CD4-positive, alpha-beta T cell treated with Interferon alpha-2 for 1 hour (primary cell): ENCODE measurements at regions not wholly inside any gene's neighbourhood (a gene's known extent, or its start where the extent isn't known, plus 50 kb on each side); places are given as distances from the start of the nearest gene placed in this dataset.
A peak's percentile ranks its signal among the peaks of the same experiment; 100 is the strongest.
"Not testable (repeated sequence)": the region's sequence is repeated elsewhere in the genome, so short reads cannot be mapped to it uniquely, and the experiment has no call there.

Experiments used
- DNase-seq, 2 donors: peaks; one replicate each; pipeline ENCODE4 v3.0.0-alpha.2; 2020 to 2022

DNA sequence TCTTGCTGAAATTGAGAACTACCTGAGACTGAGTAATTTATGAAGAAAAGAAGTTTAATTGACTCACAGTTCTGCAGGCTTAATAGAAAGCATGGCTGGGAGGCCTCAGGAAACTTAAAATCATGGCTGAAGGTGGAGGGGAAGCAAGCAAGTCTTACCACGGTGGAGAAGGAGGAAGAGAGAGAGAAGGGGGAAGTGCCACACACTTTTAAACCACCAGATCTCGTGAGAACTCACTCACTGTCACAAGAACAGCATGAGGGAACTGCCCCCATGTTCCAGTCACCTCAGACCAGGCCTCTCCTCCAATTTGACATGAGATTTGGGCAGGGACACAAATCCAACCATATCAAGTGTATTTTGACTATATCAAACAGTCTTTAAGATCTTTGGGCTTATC, 668.3 kb downstream of the SLCO4C1 start:
- not testable (repeated sequence) for DNase-seq

DNA sequence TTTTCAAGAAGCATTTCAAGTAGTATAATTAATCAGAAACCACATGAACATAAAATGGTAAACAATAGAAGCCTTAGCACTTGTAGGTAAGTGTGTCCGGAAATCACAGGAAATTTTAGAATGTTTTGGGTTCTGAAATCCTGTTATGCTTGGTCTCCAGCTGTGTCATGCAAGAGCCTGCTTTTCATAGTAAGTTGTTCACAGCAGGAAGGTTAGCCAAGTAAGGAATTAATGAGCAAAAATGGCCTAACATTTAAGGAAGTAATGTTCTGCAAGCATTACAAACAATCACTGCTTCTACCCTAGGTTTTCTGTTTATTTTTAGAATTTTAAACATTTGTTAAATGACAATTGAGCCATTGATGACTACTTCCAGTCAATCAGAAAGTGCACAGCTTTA, 669.5 kb downstream of the SLCO4C1 start:
- DNase-seq = no peak

DNA sequence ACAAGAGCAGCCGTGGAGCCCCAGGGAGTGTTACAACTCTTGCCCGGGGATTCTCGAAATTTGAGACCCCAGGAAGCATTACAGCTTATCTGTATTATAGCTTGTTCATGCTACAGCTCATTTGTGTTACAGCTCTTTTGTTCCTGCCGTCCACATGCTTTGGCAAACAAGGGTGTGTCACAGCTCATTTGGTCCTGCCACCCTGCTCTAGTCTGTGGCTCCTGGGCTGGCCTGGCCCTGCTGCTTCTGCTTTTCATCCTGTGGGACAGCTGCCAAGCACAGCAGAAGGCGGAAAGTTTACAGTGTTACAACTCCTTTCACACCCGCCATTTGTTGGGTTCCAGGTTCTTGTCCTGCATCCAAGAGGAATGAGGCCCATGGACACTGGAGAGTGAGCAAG, 685.0 kb downstream of the SLCO4C1 start:
- DNase-seq = no peak

DNA sequence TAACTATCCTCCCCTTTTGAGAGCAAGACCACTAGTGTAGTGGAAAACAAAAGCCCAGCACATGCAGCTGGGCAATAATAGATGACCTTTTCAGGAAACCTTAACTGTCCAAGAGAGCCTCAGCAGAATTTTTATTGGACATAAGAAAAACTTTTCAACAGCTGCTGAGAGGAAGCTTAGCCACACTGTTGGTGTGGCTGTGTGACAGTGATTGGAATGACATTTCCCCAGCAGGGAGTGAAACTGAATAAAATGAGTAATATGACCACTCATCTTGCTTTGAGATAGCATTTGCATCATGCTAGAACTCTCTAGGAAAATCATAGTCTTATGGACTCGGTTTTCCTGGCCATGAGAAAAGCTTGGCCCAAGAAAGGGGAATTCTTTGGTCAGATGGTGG, 687.8 kb downstream of the SLCO4C1 start:
- no peak for DNase-seq

DNA sequence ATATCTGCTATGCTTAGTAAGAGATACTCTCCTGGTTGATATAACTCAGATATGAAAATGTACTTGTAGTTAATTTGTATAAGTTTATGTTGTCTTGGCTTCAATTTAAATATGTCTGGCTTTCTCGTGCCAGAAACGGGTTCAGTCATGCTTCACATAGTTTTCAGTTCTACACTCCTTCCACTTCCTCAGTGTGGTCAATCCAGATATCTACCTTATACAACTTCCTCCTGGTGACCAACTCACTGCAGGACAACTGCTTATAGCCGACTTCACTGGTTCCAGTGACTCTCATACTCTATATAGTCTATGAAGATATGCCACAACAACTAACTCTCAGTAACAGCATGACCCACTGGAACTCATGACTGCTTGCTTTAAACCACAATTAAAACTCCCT, 690.4 kb downstream of the SLCO4C1 start:
- no peak for DNase-seq

DNA sequence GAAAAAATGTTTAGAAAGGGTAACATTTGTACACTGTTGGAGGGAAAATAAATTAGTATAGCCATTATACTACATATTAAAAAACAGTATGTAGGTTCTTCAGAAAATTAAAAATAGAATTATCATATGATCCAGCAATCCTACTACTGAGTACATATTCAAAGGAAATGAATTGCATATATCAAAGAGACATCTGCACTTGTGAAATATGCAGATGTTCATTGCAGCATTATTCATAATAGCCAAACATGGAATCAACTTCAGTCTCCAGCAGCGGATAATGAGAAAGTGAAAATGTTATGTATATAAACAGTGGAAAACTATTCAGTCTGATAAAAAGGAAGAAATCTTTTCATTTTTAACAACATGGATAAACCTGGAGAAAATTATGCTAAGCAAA, 695.5 kb downstream of the SLCO4C1 start:
- DNase-seq = no peak

DNA sequence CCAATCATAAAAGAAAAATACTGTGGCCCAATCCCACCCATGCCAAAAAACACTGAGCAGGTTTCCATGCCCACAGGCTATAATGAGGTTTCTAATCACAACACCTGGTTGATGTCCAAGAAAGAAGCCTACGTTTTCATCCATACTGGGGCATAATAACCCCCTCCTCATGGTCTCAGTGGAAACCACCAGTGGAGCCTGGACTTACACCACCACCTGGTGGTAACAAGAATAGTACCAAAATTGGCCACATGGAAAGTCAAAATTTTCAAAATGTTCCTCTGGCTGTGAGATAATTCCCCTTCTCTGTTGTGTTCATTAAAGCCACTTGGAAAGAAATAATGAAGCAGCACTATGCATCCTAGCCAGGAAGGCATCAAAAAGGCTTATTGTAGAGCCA, 687.3 kb upstream of the ST8SIA4 start:
- peak in 1 of 2 donors; percentile 1 for DNase-seq

DNA sequence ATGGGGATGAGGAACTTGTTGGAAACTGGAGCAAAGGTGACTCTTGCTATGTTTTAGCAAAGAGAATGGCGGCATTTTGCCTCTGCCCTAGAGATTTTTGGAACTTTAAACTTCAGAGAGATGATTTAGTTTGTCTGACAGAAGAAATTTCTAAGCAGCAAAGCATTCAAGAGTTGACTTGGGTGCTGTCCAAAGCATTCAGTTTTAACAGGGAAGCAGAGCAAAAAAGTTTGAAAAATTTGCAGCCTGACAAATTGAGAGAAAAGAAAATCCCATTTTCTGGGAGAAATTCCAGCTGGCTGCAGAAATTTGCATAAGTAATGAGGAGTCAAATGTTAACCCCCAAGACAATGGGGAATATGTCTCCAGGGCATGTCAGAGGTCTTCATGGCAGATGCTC, 682.3 kb upstream of the ST8SIA4 start:
- DNase-seq = no peak

DNA sequence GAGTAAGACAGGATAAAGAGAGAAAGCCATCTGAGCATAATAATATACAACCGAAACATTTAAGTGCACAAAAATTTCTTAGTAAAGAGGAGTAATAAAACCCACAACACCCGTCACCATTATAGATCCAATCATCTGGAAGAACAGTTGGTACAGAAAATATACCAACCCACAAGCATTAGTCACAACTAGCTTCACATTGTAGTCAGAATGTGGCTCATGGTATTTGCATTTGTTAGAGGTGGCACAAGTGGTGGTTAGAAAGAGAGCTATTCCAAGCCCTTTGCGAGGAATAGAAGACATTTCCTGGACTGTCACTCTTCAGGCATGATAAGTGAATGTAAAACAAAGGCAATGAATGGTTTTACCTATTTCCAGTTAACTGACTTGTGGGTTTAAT, 677.5 kb upstream of the ST8SIA4 start:
- DNase-seq = no peak

DNA sequence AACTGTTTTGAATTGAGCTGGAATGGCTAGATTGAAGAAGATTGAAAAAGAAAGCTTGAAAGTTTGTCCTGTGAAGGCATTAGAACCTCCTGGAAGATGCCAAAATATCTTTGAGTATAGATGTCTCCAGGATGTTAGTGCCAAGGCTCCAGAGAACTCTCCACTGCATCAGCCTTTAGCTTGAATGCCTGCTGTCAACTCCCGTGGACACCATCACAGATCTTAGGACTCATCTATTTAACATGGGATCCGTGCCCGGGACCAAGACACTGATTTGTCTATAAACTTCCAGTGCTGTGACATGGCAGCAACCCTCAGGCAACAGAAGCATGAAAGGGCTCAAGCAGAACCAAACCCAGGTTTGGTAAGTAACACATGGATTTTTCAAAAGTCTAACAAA, 670.9 kb upstream of the ST8SIA4 start:
- DNase-seq = no peak

DNA sequence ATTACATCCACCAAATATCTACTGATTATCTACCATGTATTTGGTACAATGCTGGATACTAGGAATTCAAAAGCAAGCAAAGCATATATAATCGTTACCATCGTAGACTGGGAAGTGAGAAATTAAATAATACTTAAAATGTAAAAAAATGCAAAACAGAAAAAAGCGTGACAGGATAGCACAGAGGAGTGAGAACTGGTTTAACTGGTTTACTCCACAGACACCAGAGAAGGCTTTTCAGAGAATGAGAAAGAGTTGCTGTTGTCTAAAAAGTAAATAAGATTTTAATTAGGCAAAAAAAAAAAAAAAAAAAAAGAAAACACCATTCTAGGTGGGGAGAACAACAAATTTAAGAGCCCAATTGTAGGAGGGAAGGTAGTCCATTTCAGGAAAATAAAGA, 657.9 kb upstream of the ST8SIA4 start:
- no peak for DNase-seq

DNA sequence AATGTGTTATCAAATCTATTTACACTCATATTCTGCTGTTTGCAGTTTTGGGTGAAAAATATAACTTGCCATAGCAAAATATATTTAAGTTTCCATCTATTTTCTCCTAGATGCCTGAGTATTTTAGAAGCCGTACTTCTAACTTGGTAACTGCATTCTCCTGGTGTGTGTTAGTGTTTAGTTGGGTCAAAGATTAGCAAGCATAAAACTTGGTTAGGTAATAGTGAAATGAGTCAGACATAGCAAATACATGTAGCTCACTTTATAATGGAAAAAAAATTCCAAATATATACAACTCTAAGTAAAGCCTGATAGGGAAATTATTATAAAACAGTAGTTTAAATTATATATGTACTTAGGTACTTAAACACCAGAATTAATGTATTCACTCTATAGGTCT, 640.7 kb upstream of the ST8SIA4 start:
- DNase-seq = no peak

DNA sequence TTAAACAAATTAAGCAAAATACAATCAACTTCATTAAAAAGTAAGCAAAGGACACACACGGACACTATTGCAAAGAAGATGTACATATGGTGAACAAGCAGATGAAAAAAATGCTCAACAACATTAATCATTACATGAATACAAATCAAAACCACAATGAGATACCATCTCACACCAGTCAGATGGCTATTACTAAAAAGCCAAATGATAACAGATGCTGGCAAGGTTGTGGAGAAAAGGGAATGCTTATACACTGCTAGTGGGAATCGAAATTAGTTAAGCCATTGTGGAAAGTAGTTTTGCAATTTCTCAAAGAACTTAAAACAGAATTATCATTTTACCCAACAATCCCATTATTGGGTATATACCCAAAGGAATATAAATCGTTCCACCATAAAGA, 636.2 kb upstream of the ST8SIA4 start:
- DNase-seq = no peak

DNA sequence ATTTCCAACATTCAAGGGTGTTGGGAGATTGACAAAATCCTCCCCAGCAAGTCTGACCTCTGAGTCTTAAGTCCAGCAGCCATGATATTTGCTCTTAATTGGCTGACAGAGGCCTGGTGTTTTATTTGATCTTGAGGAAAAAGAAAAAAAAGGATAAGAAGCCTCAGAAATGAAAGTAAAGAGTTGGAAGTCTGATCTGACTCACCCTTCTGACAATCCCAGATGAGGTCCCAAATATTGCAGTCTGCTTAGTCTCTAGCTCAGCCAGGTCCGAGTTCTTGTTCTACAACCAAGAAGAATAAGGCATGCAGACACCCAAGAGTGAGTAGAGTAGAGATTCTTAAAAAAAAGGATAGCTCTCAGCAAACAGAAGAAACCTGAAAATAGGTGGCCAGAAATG, 632.5 kb upstream of the ST8SIA4 start:
- DNase-seq = no peak

DNA sequence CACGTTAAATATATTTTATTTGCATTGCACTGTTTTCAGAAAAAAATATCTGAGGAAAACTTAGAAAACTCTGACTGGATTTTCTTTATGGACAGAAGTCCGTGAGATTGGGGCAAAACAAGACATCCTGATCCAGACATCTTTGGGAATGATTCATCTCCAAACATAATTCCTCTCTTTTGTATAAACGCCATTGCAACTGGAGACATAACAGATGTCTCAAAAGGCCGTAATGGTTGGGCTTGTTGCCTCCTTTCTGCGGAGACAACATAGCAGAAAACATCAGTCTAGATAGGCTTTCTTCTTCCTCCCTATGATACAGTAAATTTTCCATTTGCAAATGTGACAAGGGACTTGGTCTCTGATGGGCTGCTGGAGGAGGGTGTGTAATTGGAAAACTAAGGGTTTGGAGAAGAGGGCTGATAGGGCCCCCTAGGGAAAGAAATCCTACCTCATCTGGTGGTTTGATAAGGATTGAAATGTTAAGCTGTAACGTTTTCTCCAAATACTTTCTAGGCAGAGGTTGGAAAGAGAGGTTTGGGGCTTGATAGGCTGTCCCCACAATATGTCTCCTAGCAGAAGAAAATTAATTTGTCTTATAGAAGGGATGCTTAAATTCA, 631.5 kb upstream of the ST8SIA4 start:
- no peak for DNase-seq

DNA sequence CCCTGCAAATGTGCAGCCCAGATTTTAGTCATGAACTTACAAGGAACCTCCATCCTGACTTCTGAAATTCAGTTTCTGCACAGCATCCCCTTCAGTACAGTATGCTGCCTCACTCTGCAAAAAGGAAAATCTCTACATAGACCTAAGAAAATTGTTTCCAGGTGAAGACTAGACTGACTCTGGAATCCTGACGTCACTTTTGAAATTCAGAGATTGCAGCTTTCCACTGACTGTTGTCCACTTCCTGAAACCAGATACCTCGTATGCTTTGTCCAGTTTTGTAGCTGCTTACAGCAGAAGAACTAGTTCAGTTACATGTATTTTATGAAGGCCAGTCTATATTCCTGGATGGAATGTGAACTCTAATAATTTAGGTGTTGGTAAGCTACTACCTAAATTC, 629.3 kb upstream of the ST8SIA4 start:
- DNase-seq = no peak

DNA sequence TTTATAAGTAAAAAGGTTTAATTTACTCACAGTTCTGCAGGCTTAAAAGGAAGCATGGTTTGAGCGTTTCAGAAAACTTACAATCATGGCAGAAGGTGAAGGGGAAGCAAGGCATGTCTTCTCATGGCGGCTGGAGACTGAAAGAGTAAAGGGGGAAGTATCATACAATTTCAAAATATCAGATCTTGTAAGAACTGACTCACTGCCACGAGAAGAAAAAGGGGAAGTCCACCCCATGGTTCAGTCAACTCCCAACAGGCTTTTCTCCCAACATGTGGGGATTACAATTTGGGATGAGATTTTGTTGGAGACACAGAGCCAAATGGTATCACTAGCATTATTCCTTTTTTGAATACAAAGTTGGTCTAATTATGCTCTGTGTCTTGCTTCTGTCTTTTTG, 627.9 kb upstream of the ST8SIA4 start:
- no peak for DNase-seq

DNA sequence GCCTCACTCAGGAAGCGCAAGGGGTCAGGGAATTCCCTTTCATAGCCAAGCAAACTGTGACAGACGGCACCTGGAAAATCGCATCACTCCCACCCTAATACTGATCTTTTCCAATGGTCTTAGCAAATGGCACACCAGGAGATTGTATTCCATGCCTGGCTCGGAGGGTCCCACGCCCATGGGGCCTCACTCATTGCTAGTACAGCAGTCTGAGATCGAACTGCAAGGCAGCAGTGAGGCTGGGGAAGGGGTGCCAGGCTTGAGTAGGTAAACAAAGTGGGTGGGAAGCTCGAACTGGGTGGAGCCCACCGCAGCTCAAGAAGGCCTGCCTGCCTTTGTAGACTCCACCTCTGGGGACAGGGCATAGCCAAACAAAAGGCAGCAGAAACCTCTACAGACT, 626.0 kb upstream of the ST8SIA4 start:
- DNase-seq = not testable (repeated sequence)

DNA sequence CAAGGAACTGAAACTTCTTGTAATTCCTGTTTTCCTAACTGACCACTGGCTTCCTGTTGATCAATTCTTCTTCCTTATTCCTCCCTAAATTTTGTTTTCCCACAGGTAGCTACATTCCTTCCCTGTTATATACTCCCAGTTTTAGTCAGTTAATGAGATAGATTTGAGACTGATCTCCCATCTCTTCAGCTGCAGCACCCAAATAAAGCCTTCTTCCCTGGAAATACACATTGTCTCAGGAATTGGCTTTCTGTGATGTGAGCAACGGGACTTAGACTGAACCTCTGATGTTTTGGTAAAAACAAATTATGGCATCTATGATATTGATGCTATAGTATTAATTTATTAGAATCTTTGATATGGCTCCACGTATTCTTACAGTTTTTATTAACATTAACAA, 617.3 kb upstream of the ST8SIA4 start:
- DNase-seq = no peak

DNA sequence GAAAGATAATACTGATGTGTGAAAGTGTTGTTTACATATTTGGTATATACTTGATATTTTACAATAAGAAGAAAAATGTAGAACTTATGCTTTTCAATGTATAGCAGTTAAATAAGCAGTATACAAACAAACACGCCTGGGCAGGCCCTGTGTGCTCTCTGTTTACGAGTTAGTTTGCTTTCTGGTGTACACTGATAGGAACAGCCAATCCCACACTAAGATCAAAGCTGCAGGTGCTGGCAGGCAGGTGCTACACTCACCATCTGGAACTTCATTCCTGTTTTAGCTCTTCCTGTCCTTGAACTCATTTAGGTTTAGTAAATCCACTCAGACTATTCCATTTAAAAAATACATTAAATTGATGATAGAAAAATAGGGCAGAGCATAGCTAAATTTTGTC, 614.7 kb upstream of the ST8SIA4 start:
- DNase-seq = no peak

DNA sequence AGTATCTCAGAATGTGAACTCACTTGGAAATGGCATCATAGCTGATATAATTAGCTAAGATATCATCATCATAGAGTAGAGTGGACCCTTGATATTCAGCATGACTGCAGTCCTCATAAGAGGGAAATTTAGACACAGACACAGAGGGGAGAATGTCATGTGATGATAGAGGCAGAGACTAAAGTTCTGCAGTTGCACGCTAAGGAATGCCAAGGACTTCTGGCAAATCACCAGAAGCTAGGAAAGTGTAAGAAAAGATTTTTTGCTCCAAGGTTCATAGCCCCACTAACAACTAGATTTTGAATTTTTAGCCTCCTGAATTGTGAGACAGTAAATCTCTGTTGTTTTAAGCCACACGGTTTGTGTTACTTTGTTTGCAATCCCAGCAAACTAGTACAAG, 612.6 kb upstream of the ST8SIA4 start:
- no peak for DNase-seq

DNA sequence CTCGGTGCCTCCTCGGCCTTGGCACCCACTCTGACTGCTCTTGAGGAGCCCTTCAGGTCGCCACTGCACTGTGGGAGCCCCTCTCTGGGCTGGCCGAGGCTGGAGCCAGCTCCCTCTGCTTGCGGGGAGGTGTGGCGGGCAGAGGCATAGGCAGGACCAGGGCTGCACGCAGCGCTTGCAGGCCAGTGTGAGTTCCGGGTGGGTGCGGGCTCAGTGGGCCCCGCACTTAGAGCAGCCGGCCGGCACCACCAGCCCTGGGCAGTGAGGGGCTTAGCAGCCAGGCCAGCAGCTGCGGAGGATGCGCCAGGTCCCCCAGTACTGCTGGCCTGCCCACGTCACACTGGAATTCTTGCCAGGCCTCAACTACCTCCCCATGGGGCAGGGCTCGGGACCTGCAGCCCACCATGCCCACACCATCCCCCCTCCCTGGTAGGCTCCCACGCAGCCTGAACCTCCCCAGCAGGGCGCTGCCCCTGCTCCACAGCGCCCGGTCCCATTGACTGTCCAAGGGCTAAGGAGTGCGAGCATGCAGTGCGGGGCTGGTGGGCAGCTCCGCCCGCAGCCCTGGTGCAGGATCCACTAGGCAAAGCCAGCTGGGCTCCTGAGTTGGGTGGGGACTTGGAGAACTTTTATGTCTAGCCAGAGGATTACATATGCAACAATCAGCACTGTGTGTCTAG, 602.9 kb upstream of the ST8SIA4 start:
- DNase-seq = no peak

DNA sequence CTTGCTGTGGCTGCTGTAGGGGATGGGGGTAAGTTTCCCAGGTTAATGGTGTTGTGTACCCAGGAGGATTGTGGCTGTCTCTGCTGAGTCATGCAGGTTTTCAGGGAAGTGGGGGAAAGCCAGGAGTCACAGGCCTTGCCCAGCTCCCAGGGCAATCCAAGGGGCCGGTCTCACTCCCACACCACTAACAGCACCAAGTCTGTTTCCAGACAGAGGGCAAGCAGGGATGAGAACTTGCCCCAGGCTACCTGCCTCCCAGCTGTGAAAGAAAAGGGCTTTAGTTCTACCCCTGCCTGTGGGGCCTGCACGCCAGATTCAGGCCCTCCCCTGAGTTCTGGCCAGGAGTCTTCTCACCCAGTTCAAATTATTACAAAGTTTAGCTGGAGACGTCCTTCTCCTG, 579.8 kb upstream of the ST8SIA4 start:
- no peak for DNase-seq

DNA sequence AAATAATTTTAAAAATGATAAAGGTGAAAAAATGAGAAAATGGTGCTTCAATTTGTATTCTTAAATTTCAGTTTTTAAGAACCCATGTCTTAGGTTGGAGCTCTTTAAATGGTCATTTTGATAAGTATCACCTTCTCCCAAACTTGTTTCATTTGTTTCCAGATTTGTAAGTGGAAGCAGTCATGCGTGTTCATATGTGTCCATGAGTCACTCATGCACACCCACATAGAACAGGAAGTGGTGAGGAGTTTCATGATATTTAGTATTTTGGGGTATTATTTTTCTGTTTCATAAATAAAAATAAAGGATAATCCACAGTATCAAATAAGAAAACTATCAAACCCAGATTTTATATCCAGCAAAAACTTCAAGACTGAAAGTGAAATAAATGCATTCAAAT, 570.4 kb upstream of the ST8SIA4 start:
- no peak for DNase-seq

DNA sequence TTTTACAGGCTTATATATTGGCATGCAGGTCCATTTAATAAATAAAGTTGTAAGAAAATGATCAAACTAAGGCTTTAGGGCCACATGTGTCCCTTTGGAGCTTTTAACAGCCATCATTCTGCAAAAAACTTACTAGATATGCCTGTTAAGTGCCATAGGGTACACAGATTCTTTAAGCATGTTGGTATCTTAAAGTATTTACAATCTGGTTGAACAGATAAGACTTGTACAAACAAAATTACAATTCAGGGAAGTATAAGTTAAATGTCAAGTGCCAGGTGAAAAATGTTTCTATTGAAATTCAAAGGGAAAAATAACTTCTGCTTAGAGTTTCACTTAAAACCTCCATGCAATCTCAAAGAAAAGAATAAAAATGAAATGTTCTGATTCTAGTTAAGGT, 558.4 kb upstream of the ST8SIA4 start:
- DNase-seq = no peak
